Chondrocyte (in vitro differentiated cells): ENCODE measurements at regions not wholly inside any gene's neighbourhood (a gene's known extent, or its start where the extent isn't known, plus 50 kb on each side); places are given as distances from the start of the nearest gene placed in this dataset.

Experiments used
- DNase-seq: peaks from one replicate; pipeline ENCODE4 v3.0.0; 2021; ENCODE audit warnings: mixed read lengths, low spot score
- H3K27ac Mint-ChIP-seq: one replicate; pipeline ENCODE4 v1.8.0; 2021; ENCODE audit warnings: mild to moderate bottlenecking, moderate library complexity, mixed read lengths; ENCODE audit not compliant: unreplicated experiment
- H3K27me3 Mint-ChIP-seq: 2 replicates; pipeline ENCODE4 v1.8.0; 2021; ENCODE audit warnings: low read depth, mixed read lengths
- H3K36me3 Mint-ChIP-seq: 2 replicates; pipeline ENCODE4 v1.8.0; 2021; ENCODE audit warnings: low read depth, mixed read lengths
- H3K4me1 Mint-ChIP-seq: 2 replicates; pipeline ENCODE4 v1.8.0; 2021; ENCODE audit warnings: low read depth, mild to moderate bottlenecking, mixed read lengths
- H3K4me3 Mint-ChIP-seq: one replicate; pipeline ENCODE4 v1.8.0; 2021; ENCODE audit warnings: mild to moderate bottlenecking, moderate library complexity, mixed read lengths; ENCODE audit not compliant: unreplicated experiment
- H3K9me3 Mint-ChIP-seq: 2 replicates; pipeline ENCODE4 v1.8.0; 2021; ENCODE audit warnings: low read depth, mixed read lengths
- CTCF ChIP-seq: fragments of 200-600 bp; sonication (generic); IDR thresholded peaks from 2 replicates; pipeline ENCODE4 v1.5.0; 2021; ENCODE audit warnings: antibody characterized with exemption, mild to moderate bottlenecking, moderate library complexity

- TF ChIP-seq CTCF: no peak
- H3K4me3 Mint-ChIP-seq: no peak overlapping the region
- no peaks in the 10 kb centered on the region for H3K4me1 Mint-ChIP-seq
- DNase-seq: no peak
- H3K27ac Mint-ChIP-seq: no peak overlapping the region
- H3K36me3 Mint-ChIP-seq: peaks cover 2% of the 10 kb centered on the region
- H3K9me3 Mint-ChIP-seq: no peaks in the 10 kb centered on the region
- H3K27me3 Mint-ChIP-seq: peaks cover 38% of the 10 kb centered on the region
Measured at GRCh38 chr5:15383021-15383420, 117.0 kb upstream of the FBXL7 start.

GRCh38 chr5:15377573-15378340, 122.2 kb upstream of the FBXL7 start:
- no peak overlapping the region for H3K4me3 Mint-ChIP-seq
- no peaks in the 10 kb centered on the region for H3K4me1 Mint-ChIP-seq
- no peak for TF ChIP-seq CTCF
- H3K9me3 Mint-ChIP-seq: no peaks in the 10 kb centered on the region
- no peak for DNase-seq
- H3K27ac Mint-ChIP-seq: no peak overlapping the region
- peaks cover 52% of the 10 kb centered on the region for H3K27me3 Mint-ChIP-seq
- H3K36me3 Mint-ChIP-seq: no peaks in the 10 kb centered on the region

GRCh38 chr5:15376803-15377202, 123.2 kb upstream of the FBXL7 start:
- Mint-ChIP-seq H3K27me3 (peaks cover 49% of the 10 kb centered on the region), H3K27ac (no peak overlapping the region), H3K4me3 (no peak overlapping the region), H3K9me3 (no peaks in the 10 kb centered on the region), H3K36me3 (no peaks in the 10 kb centered on the region), H3K4me1 (no peaks in the 10 kb centered on the region)
- DNase-seq: no peak
- TF ChIP-seq CTCF: no peak

GRCh38 chr5:15376088-15376487, 123.9 kb upstream of the FBXL7 start:
- Mint-ChIP-seq H3K36me3 (no peaks in the 10 kb centered on the region), H3K4me1 (no peaks in the 10 kb centered on the region), H3K4me3 (no peak overlapping the region), H3K27me3 (peaks cover 46% of the 10 kb centered on the region), H3K9me3 (no peaks in the 10 kb centered on the region), H3K27ac (no peak overlapping the region)
- no peak for TF ChIP-seq CTCF
- no peak for DNase-seq

- no peak overlapping the region for H3K4me3 Mint-ChIP-seq
- no peak for TF ChIP-seq CTCF
- H3K9me3 Mint-ChIP-seq: no peaks in the 10 kb centered on the region
- no peak for DNase-seq
- no peaks in the 10 kb centered on the region for H3K36me3 Mint-ChIP-seq
- peaks cover 42% of the 10 kb centered on the region for H3K27me3 Mint-ChIP-seq
- H3K4me1 Mint-ChIP-seq: no peaks in the 10 kb centered on the region
- no peak overlapping the region for H3K27ac Mint-ChIP-seq
Measured at GRCh38 chr5:15375559-15375958, 124.4 kb upstream of the FBXL7 start.
